Vagina (tissue), 2 donors: ENCODE measurements at regions not wholly inside any gene's neighbourhood (a gene's known extent, or its start where the extent isn't known, plus 50 kb on each side); places are given as distances from the start of the nearest gene placed in this dataset.

Source experiments
- POLR2A ChIP-seq, 2 donors: fragments of 450-650 bp; IDR thresholded peaks; one replicate each; pipeline ENCODE4 v1.6.1; 2017; ENCODE audit warnings: antibody characterized with exemption in 2 of 2, mild to moderate bottlenecking in 2 of 2, moderate library complexity in 2 of 2
- POLR2AphosphoS5 ChIP-seq, 2 donors: sonication (generic); formaldehyde crosslinking; IDR thresholded peaks; one replicate each; pipeline ENCODE4 v1.9.0; 2017; ENCODE audit warnings: antibody characterized with exemption in 2 of 2, mild to moderate bottlenecking in 2 of 2, low read depth in 1 of 2; ENCODE audit not compliant: insufficient read depth in 1 of 2
- TF ChIP-seq, protein P1 (sequence below), 3 experiments: fragments of 450-650 bp in 2 of 3; fragments of 200-600 bp in 1 of 3; sonication (generic) in 1 of 3; IDR thresholded peaks; one replicate each; pipeline ENCODE4 v1.5.1; 2017 to 2019; ENCODE audit warnings: antibody characterized with exemption in 3 of 3, mild to moderate bottlenecking in 2 of 3, moderate library complexity in 2 of 3

DNA sequence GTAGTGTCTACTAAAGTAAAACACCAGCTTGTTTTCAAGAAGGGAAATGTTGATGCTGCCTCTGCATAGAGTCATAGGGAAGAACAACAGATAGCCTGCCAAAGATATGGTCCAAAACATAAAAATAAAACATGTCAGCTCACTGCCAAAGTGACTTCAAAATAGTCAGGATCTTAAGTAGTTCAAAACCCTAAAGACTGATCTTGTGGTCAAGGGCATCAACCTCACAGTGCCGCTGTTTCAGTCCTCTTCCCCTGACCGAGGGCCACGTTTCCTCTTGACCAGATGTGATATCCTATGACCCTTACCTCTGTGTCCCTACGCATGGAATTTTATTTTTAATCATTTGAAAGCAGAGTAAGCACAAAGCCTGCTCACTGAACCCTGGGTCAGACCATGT is 104.2 kb upstream of the CNKSR3 start:
- TF ChIP-seq POLR2AphosphoS5 (IDR thresholded peaks at IDR 0.05; ENCODE audit: insufficient read depth in 1 of 2, low read depth in 1 of 2) (no peak), POLR2A (IDR thresholded peaks at IDR 0.05) (no peak)
- TF ChIP-seq, protein P1, sequence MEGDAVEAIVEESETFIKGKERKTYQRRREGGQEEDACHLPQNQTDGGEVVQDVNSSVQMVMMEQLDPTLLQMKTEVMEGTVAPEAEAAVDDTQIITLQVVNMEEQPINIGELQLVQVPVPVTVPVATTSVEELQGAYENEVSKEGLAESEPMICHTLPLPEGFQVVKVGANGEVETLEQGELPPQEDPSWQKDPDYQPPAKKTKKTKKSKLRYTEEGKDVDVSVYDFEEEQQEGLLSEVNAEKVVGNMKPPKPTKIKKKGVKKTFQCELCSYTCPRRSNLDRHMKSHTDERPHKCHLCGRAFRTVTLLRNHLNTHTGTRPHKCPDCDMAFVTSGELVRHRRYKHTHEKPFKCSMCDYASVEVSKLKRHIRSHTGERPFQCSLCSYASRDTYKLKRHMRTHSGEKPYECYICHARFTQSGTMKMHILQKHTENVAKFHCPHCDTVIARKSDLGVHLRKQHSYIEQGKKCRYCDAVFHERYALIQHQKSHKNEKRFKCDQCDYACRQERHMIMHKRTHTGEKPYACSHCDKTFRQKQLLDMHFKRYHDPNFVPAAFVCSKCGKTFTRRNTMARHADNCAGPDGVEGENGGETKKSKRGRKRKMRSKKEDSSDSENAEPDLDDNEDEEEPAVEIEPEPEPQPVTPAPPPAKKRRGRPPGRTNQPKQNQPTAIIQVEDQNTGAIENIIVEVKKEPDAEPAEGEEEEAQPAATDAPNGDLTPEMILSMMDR (IDR thresholded peaks at IDR 0.05): no peak
